ENCODE measurements at regions not wholly inside any gene's neighbourhood (a gene's known extent, or its start where the extent isn't known, plus 50 kb on each side); places are given as distances from the start of the nearest gene placed in this dataset.

GRCh38 chr10:10294184-10294880 lies 723.3 kb upstream of the CELF2 start:
- no peaks in the 10 kb centered on the region for H3K4me1 Mint-ChIP-seq
- H3K36me3 Mint-ChIP-seq (ENCODE audit: low read depth), result no peaks in the 10 kb centered on the region
- H3K9me3 Mint-ChIP-seq, result no peaks in the 10 kb centered on the region
- H3K27ac Mint-ChIP-seq, result no peak overlapping the region
- no peak for ATAC-seq (replicated peaks)
- no peaks in the 10 kb centered on the region for H3K27me3 Mint-ChIP-seq
- no peak overlapping the region for H3K4me3 Mint-ChIP-seq

- Mint-ChIP-seq H3K27ac (no peak overlapping the region), H3K4me3 (no peak overlapping the region), H3K9me3 (no peaks in the 10 kb centered on the region), H3K27me3 (no peaks in the 10 kb centered on the region), H3K36me3 (ENCODE audit: low read depth) (no peaks in the 10 kb centered on the region), H3K4me1 (no peaks in the 10 kb centered on the region)
- no peak for ATAC-seq (replicated peaks)
These were observed 722.7 kb upstream of the CELF2 start for GRCh38 chr10:10294881-10295529.

GRCh38 chr10:10295537-10295936 lies 722.1 kb upstream of the CELF2 start:
- no peak overlapping the region for H3K27ac Mint-ChIP-seq
- H3K36me3 Mint-ChIP-seq (ENCODE audit: low read depth), result no peaks in the 10 kb centered on the region
- no peaks in the 10 kb centered on the region for H3K9me3 Mint-ChIP-seq
- H3K4me1 Mint-ChIP-seq, result no peaks in the 10 kb centered on the region
- no peak overlapping the region for H3K4me3 Mint-ChIP-seq
- ATAC-seq (replicated peaks), result no peak
- H3K27me3 Mint-ChIP-seq, result no peaks in the 10 kb centered on the region

- Mint-ChIP-seq H3K36me3 (ENCODE audit: low read depth) (no peaks in the 10 kb centered on the region), H3K27me3 (no peaks in the 10 kb centered on the region), H3K9me3 (no peaks in the 10 kb centered on the region), H3K4me1 (no peaks in the 10 kb centered on the region), H3K27ac (no peak overlapping the region), H3K4me3 (no peak overlapping the region)
- ATAC-seq (replicated peaks), result no peak
These were observed 715.0 kb upstream of the CELF2 start for GRCh38 chr10:10302689-10303088.

- H3K27ac Mint-ChIP-seq, result no peak overlapping the region
- H3K36me3 Mint-ChIP-seq (ENCODE audit: low read depth), result no peaks in the 10 kb centered on the region
- peaks cover 14% of the 10 kb centered on the region for H3K27me3 Mint-ChIP-seq
- no peak for ATAC-seq (replicated peaks)
- no peak overlapping the region for H3K4me3 Mint-ChIP-seq
- no peaks in the 10 kb centered on the region for H3K4me1 Mint-ChIP-seq
- H3K9me3 Mint-ChIP-seq, result peaks cover 3% of the 10 kb centered on the region
These were observed 710.6 kb upstream of the CELF2 start for GRCh38 chr10:10307036-10307435.

GRCh38 chr10:10307551-10307950 lies 710.1 kb upstream of the CELF2 start:
- Mint-ChIP-seq H3K36me3 (ENCODE audit: low read depth) (no peaks in the 10 kb centered on the region), H3K9me3 (peaks cover 3% of the 10 kb centered on the region), H3K27ac (no peak overlapping the region), H3K27me3 (peaks cover 16% of the 10 kb centered on the region), H3K4me1 (no peaks in the 10 kb centered on the region), H3K4me3 (no peak overlapping the region)
- no peak for ATAC-seq (replicated peaks)

- H3K27me3 Mint-ChIP-seq, result peaks cover 16% of the 10 kb centered on the region
- peaks cover 3% of the 10 kb centered on the region for H3K9me3 Mint-ChIP-seq
- no peaks in the 10 kb centered on the region for H3K4me1 Mint-ChIP-seq
- no peak overlapping the region for H3K4me3 Mint-ChIP-seq
- H3K36me3 Mint-ChIP-seq (ENCODE audit: low read depth), result no peaks in the 10 kb centered on the region
- H3K27ac Mint-ChIP-seq, result no peak overlapping the region
- ATAC-seq (replicated peaks), result no peak
These were observed 707.2 kb upstream of the CELF2 start for GRCh38 chr10:10310498-10310897.

- peaks cover 3% of the 10 kb centered on the region for H3K9me3 Mint-ChIP-seq
- ATAC-seq (replicated peaks), result no peak
- no peaks in the 10 kb centered on the region for H3K36me3 Mint-ChIP-seq (ENCODE audit: low read depth)
- H3K27me3 Mint-ChIP-seq, result peaks cover 17% of the 10 kb centered on the region
- no peaks in the 10 kb centered on the region for H3K4me1 Mint-ChIP-seq
- no peak overlapping the region for H3K27ac Mint-ChIP-seq
- no peak overlapping the region for H3K4me3 Mint-ChIP-seq
These were observed 705.7 kb upstream of the CELF2 start for GRCh38 chr10:10311966-10312365.

- ATAC-seq (replicated peaks), result no peak
- Mint-ChIP-seq H3K9me3 (peaks cover 3% of the 10 kb centered on the region), H3K4me1 (no peaks in the 10 kb centered on the region), H3K27me3 (peaks cover 17% of the 10 kb centered on the region), H3K27ac (no peak overlapping the region), H3K4me3 (no peak overlapping the region), H3K36me3 (ENCODE audit: low read depth) (no peaks in the 10 kb centered on the region)
These were observed 704.4 kb upstream of the CELF2 start for GRCh38 chr10:10313149-10313835.

- no peak overlapping the region for H3K27ac Mint-ChIP-seq
- no peaks in the 10 kb centered on the region for H3K4me1 Mint-ChIP-seq
- peaks cover 3% of the 10 kb centered on the region for H3K9me3 Mint-ChIP-seq
- H3K4me3 Mint-ChIP-seq, result no peak overlapping the region
- ATAC-seq (replicated peaks), result no peak
- H3K27me3 Mint-ChIP-seq, result peaks cover 14% of the 10 kb centered on the region
- H3K36me3 Mint-ChIP-seq (ENCODE audit: low read depth), result no peaks in the 10 kb centered on the region
These were observed 703.0 kb upstream of the CELF2 start for GRCh38 chr10:10314626-10315025.

- H3K9me3 Mint-ChIP-seq, result peaks cover 3% of the 10 kb centered on the region
- ATAC-seq (replicated peaks), result no peak
- no peaks in the 10 kb centered on the region for H3K36me3 Mint-ChIP-seq (ENCODE audit: low read depth)
- H3K27me3 Mint-ChIP-seq, result peaks cover 9% of the 10 kb centered on the region
- H3K4me3 Mint-ChIP-seq, result no peak overlapping the region
- H3K4me1 Mint-ChIP-seq, result no peaks in the 10 kb centered on the region
- H3K27ac Mint-ChIP-seq, result no peak overlapping the region
These were observed 701.7 kb upstream of the CELF2 start for GRCh38 chr10:10315989-10316388.

GRCh38 chr10:10317151-10317550 lies 700.5 kb upstream of the CELF2 start:
- no peak overlapping the region for H3K4me3 Mint-ChIP-seq
- ATAC-seq (replicated peaks), result no peak
- H3K27ac Mint-ChIP-seq, result no peak overlapping the region
- H3K4me1 Mint-ChIP-seq, result no peaks in the 10 kb centered on the region
- peaks cover 10% of the 10 kb centered on the region for H3K27me3 Mint-ChIP-seq
- no peaks in the 10 kb centered on the region for H3K9me3 Mint-ChIP-seq
- H3K36me3 Mint-ChIP-seq (ENCODE audit: low read depth), result no peaks in the 10 kb centered on the region

GRCh38 chr10:10318856-10319255 lies 698.8 kb upstream of the CELF2 start:
- H3K9me3 Mint-ChIP-seq, result no peaks in the 10 kb centered on the region
- no peaks in the 10 kb centered on the region for H3K4me1 Mint-ChIP-seq
- no peak for ATAC-seq (replicated peaks)
- peaks cover 10% of the 10 kb centered on the region for H3K27me3 Mint-ChIP-seq
- H3K27ac Mint-ChIP-seq, result no peak overlapping the region
- no peak overlapping the region for H3K4me3 Mint-ChIP-seq
- H3K36me3 Mint-ChIP-seq (ENCODE audit: low read depth), result no peaks in the 10 kb centered on the region

- no peak overlapping the region for H3K4me3 Mint-ChIP-seq
- H3K27ac Mint-ChIP-seq, result no peak overlapping the region
- no peak for ATAC-seq (replicated peaks)
- no peaks in the 10 kb centered on the region for H3K4me1 Mint-ChIP-seq
- no peaks in the 10 kb centered on the region for H3K36me3 Mint-ChIP-seq (ENCODE audit: low read depth)
- H3K9me3 Mint-ChIP-seq, result no peaks in the 10 kb centered on the region
- H3K27me3 Mint-ChIP-seq, result peaks cover 10% of the 10 kb centered on the region
These were observed 696.7 kb upstream of the CELF2 start for GRCh38 chr10:10320956-10321355.

- H3K4me3 Mint-ChIP-seq, result no peak overlapping the region
- peaks cover 24% of the 10 kb centered on the region for H3K27me3 Mint-ChIP-seq
- no peak overlapping the region for H3K27ac Mint-ChIP-seq
- no peaks in the 10 kb centered on the region for H3K4me1 Mint-ChIP-seq
- no peaks in the 10 kb centered on the region for H3K9me3 Mint-ChIP-seq
- no peaks in the 10 kb centered on the region for H3K36me3 Mint-ChIP-seq (ENCODE audit: low read depth)
- no peak for ATAC-seq (replicated peaks)
These were observed 691.6 kb upstream of the CELF2 start for GRCh38 chr10:10326116-10326515.

All from activated T-helper 17 cell treated with anti-CD3 and anti-CD28 coated beads, Interleukin-2, amount 50 U/mL, for 72 hours (primary cell).